RCC 7860 (cell line): ENCODE measurements at regions not wholly inside any gene's neighbourhood (a gene's known extent, or its start where the extent isn't known, plus 50 kb on each side); places are given as distances from the start of the nearest gene placed in this dataset.
"Not testable (repeated sequence)": the region's sequence is repeated elsewhere in the genome, so short reads cannot be mapped to it uniquely, and the experiment has no call there.

Source experiments
- DNase-seq: peaks from one replicate; pipeline ENCODE4 v3.0.0-alpha.2; 2015; ENCODE audit warnings: low spot score
- FAIRE-seq: peaks from 2 replicates; lab custom pipeline; 2012; peaks lifted over from hg19 to GRCh38; lab: Jason Lieb, UNC

DNA sequence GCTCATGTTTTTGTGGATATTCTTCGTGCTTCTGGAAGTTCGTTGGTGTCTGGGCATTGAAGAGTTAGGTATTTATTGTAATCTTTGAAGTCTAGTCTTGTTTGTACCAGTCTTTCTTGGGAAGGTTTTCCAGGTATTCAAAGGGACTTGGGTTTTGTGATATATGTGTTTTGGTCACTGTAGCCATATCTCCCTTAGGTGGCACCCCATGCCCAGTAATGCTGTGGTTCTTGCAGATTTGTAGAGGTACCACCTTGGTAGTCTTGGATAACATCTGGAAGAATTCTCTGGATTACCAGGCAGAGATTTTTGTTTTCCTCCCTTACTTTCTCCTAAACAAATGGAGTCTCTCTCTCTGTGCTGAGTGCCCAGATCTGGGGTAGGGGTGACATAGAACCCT, 184.1 kb downstream of the TEX13C start:
- FAIRE-seq, result no peak
- no peak for DNase-seq

DNA sequence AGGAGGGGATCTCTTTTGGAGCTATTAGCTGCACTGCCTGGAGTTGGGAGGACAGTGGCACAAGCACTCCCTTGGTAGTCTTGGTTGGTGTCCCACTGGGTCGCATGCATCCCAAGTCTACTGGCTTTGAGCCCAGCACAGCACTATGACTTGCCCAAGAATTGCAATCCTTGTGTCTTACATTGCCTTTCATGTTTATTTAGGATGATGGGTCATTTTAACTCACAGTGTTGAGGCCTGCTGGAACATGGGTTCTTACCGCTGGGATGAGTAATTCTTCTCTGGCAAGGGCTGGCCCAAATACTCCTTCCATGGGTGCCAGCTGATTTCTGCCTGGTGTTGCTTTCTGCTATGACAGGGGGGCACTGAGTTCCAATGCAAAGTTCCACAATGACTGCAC, 185.5 kb downstream of the TEX13C start:
- DNase-seq (no peak), FAIRE-seq (no peak)

DNA sequence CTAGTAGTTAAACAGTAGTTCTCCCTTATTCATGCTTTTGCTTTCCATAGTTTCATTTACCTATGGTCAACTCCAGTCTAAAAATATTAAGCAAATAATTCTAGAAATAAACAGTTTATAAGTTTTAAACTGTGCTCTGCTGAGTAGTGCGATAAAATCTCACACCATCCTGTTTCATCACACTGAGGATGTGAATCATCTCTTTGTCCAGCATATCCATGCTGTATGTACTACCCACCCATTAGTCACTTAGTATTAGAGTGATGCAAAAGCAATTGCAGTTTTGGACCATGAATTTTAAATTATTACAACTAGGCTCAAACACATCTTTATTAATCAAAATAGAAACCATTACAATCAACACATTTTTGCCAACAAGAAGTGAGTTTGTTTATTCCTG, 187.4 kb downstream of the TEX13C start:
- FAIRE-seq (no peak), DNase-seq (no peak)

DNA sequence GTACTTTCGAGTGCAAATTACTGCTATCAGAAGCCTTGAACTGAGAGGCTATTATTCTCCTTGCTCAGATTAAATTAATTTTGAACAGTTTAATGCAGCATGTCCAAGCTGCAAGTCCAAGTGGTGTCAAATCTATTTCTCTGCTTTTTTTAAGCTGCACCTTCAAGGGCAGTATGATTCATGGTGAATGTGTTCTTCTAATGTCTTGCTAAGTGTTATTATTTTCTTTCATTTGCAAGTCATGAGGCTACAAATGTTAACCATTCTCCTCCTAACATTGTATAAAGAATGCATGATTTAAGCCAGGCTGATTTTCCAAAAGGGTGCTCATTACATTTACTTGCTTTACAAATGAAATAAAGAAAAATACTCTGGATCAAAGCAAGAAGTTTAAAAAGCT, 200.4 kb downstream of the TEX13C start:
- no peak for DNase-seq
- no peak for FAIRE-seq

DNA sequence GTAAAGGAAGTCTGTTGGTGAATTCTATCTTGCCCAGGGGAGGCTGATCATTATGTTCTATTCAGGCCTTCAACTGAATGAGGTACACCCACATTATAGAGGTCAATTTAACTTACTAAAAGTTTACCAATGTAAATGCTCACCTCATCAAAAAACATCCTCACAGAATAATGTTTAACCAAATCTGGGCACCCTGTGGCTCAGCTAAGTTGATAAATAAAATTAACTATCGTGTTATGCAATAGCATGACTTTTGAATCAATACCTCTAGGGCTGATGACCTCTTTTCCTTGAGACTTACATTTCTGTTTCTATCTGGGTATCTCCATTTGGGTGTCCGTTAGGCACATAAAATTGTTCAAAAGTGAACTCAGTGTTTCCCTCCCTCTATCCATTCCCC, 203.1 kb downstream of the TEX13C start:
- DNase-seq (no peak), FAIRE-seq (no peak)

DNA sequence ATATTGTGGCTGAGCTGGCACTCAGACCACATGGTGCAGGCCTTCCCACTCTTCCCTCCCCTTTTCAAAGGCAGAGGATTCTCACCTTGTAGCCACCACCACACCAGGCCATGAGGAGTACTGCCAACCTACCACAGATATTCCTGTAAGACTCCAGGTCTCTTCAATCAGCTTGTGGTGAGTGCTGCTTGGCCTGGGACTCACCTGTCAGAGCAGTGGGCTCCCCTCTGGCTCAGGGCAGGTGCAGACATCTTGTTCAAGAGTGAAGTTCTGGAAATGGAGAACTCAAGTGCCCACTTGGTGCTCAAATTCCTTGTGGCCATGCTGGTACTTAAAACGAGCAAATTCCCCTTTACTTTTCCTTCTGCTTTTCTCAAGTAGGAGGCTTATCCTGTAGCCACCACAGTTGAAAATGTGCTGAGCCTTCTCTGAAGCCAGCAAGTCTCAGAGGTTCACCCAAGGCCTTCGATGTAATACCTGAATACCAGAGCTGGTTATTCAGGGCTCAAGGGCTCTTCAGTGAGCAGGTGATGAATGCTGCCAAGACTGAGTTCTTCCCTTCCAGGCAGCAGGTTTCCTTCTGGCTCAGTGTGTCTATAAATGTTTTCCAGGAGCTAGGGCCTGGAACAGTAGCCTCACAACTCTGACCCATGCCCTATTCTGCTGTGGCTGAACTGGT, 212.9 kb downstream of the TEX13C start:
- FAIRE-seq (no peak), DNase-seq (no peak)

DNA sequence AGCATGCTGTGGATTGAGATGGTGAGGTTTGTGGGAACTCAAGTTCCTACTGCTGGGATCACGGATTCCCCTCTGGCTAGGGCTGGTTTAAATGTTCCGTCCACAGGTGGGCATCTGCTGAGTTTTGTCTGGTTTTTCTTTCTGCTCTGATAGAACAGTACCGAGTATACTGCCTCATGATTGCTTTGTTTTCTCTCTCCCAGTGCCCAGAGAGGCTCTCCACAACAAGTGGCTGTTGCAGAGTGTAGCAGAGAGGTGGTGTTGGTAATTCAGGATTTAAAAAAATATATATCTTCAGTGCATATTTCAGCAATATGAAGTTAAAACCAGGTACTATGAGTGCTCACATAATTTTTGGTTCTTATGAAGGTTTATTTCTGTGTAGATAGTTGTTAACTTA, 213.7 kb downstream of the TEX13C start:
- no peak for FAIRE-seq
- DNase-seq, result no peak

DNA sequence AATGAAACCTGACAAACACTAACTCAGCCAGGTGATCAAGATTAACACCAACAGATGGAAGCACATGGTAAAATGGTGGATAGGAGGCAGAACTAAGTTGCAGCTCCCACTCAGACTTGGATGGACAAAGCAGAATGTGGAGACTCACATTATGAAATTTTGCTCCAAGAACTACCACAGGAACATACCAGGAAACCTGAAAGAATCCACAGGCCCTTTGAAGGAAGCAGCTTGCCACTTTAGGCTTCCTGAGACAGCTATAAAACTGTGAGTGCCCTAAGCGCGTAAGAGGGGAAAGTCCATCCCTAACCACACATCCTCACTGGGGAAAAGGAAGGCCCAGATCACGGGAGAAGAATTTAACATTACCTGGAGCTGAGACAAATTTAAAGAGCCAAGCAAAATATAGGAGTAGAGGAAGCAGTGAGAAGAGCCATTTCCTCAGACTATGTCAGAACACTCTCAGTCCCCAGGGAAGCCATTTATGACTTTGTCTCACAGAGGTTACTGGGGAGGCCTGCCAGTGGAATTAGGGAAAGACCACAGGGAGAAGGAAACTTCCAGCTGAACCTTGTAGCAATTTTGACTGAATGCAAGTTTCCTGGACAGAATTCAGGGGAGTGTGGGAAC, 224.5 kb downstream of the TEX13C start:
- FAIRE-seq (no peak), DNase-seq (no peak)

DNA sequence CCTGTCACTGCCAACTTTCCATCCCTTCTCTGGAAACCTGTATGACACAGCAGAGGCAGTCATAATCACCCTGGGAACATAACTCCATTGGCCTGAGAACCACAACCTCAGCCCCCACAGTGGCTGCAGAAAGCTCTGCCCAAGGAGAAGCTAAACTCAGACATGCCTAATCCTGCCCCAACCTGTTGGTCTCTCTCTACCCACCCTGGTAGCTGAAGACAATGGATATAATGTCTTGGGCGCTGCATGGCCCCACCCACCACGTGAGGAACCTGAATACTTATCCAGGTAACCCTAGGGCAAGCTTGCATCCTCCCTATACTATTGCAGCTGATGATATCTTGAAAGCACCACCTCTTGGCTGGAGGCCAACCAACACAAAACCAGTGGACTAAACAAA, 225.2 kb downstream of the TEX13C start:
- DNase-seq, result no peak
- FAIRE-seq, result no peak

DNA sequence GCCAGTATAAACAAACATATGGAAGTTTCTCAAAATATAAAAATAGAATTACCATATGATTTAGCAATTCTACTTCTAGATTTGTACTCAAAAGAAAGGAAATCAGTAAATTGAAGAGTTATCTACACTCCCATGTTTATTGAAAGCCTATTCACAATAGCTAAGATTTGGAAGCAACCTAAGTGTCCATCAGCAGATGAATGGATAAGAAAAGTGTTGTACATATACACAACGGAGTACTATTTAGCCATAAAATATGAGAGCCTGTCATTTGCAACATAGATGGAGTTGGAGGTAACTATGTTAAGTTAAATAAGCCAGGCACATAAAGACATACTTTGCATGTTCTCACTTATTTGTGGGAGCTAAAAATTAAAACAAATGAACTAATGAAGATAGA, 257.8 kb downstream of the TEX13C start:
- no peak for FAIRE-seq
- no peak for DNase-seq

DNA sequence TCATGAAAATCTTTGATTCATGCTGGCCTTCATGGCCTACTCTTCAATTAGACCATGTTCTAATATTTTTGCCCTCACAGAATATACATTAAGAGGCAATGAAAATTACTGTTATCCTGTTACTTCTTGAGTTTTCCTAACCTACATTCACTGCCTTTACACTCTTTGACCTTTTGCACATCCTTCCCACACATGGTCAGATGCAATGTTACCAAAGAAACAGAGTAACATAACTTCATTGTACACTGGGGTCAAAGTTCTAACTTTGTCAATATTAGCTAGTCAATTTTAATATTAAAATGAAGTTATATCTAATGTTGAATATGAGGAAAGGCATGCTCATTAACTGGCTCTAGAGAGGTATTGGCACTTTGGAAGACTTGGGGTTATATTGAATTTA, 284.8 kb downstream of the TEX13C start:
- DNase-seq, result no peak
- FAIRE-seq, result no peak

DNA sequence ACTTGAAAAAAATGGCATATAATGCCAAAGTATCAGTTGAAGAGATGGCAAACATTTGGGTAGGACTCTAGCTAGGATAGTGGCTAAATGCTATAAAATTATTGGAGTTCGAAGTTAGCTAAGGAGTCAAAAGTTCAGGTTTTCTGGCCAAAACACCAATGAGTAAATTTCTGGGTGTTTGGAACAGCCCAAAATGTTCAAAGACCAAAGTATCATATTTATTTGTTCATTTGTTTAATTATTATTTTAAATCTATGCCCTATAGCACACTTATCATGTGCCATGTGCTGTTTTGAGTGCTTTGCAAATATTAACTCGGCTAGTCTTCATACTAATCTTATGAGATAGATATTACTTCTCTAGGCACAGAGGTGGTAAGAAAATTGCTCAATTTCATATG, 285.5 kb downstream of the TEX13C start:
- FAIRE-seq, result no peak

DNA sequence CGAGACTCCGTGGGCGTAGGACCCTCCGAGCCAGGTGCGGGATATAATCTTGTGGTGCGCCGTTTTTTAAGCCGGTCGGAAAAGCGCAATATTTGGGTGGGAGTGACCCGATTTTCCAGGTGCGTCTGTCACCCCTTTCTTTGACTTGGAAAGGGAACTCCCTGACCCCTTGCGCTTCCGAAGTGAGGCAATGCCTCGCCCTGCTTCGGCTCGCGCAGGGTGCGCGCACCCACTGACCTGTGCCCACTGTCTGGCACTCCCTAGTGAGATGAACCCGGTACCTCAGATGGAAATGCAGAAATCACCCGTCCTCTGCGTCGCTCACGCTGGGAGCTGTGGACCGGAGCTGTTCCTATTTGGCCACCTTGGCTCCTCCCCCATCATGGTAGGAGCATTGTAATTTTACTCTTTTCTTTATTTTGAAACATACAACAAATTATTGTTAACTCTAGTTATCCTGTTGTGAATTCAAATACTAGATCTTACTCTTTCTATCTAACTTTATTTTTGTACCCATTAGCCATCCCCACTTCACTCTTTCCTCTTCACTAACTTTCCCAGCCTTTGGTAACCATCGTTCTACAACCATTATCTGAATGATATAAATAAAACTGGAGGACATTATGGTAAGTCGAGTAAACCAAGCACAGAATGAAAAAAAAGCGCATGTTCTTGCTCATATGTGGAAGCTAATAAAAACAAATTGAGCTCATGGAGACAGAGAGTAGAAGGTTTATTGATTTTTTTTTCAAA, 295.1 kb downstream of the TEX13C start:
- FAIRE-seq, DNase-seq: not testable (repeated sequence)

More for the DNA sequence above, 285.5 kb downstream of the TEX13C start:
- DNase-seq, result no peak

DNA sequence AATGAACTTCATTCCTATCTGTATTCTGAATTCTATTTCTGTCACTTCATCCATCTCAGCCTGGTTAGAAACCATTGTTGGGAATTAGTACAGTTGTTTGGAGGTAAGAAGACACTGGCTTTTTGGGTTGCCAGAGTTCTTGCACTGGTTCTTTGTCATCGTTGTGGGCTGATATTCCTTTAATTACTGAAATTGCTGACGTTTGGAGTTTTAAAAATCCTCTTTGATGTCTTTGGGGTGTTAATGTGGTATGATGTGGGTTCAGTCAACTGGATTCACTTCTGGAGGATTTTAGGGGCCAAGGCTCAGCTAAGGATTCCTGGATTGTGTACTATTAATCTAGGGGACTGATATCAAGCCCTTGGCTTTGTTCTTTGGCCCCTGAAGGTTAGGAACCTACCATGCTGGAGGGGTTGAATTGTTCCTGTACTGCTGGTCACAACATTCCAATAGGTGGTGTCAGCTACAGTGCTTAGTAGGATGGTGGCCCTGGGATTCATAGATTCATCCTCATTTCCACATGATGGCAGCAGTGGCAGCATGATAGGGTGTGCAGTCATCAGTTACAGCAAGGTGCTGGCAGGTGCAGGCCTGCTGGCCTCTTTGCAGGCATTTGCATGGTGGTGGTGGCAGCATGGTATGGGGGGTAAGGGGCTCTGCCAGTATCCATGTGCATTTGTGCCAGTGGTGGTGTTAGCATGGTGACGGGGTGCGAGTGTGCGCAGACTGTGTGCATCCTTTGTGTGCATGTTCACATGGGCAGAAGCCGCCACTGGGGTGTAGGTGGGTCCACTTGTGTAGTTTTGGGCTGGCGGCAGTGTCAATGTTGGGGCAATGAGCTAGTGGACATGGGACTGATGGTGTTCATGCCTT, 301.3 kb downstream of the TEX13C start:
- FAIRE-seq (no peak), DNase-seq (no peak)

DNA sequence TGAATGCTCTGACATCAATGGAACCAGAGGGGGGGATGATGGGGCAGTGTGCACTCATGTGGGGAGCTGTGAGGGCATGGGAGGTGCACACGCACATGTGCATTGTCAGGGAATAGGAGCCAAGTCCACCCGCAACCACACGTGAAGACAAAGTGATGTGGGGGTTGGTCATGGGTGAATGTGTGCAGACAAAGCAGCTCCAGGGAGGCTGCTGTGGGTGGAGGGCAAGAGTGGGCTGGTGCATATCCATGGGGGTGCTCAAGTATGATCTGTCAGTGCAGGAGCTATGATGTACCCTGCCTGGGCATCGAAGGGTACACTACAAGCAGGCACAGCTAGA, 301.9 kb downstream of the TEX13C start:
- no peak for FAIRE-seq
- no peak for DNase-seq

DNA sequence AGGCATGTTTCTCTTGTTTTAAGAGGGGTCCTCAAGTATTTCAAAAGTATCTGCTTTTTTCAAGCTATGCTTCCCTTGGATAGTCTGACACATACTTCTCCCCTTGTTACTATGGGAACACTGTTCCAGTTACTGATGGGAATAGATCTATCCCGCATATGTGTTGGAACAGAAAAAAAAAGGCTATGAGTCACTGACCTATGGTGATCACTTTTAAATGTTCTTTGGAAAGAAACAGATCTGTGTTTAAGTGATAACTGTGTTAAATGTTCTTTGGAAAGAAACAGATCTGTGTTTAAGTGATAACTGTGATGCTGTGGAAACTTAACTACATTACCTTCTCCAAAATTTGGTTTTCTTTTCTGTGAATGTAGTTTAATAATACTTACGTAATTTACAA, 303.2 kb downstream of the TEX13C start:
- FAIRE-seq (no peak), DNase-seq (no peak)

DNA sequence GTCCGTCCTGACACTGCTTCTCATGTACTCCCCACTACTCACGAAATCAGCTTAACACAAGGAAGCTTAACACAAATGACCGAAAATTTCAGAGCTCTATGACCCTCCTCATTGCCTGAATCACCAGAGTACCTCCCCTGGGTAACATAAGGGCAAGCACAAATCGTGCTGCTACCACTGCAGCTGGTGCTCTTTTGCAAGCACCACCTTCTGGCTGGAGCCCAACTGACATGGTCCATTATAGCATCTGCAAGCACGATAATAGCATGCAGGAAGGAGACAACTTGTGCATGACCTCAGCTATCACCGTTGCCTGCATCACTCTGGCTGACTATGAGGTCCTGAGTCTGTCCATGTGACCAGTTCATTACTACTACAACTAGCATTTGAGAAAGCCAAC, 308.0 kb downstream of the TEX13C start:
- FAIRE-seq (no peak), DNase-seq (no peak)

DNA sequence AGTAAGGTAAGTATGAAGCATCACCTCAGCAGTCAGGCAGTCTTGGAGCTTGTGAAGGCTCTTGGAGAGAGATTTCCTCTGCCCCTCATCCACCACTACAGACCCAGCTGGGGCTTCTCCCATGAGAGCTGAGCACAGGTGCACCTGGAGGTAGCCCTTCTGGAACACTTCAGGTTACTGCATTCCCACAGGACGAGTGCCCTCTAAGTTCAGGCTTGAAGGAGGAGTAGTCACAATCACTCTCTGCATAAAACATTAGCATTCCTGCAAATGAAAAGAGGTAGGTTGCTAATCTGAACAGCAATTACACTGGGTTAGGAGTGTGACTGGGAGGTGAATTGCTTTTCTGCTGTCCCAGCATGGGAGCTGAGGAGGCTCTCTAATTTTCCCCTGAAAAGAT, 308.8 kb downstream of the TEX13C start:
- no peak for DNase-seq
- no peak for FAIRE-seq

DNA sequence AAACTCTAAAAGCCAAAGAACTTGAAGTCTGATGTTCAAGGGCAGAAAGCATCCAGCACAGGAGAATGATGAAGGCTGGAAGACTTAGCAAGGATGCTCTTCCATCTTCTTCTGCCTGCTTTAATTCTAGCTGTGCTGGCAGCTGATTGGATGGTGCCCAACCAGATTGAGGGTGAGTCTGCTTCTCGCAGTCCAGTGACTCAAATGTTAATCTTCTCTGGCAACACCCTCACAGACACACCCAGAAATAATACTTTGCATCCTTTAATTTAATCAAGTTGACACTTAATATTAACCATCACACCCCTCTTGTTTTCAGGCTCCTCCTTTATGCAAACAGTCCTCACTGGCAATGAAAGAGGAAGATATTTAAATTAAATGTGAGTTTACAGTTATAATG, 321.7 kb downstream of the TEX13C start:
- FAIRE-seq (no peak), DNase-seq (no peak)

DNA sequence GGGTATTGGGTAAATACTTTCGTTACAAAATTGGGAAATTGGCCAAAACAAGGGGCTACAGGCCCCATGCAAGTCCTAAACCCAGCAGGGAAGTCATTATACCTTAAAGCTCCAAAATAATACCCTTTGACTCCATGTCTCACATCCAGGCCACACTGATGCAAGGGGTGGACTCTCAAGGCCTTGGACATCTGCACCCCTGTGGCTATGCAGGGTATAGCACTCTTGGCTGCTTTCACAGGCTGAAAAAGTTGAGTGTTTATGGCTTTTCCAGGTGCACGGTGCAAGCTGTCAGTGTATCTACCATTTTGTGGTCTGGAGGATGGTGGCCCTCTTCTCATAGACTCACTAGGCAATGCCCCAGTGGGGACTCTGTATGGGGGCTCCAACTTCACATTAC, 326.5 kb downstream of the TEX13C start:
- DNase-seq (no peak), FAIRE-seq (no peak)

DNA sequence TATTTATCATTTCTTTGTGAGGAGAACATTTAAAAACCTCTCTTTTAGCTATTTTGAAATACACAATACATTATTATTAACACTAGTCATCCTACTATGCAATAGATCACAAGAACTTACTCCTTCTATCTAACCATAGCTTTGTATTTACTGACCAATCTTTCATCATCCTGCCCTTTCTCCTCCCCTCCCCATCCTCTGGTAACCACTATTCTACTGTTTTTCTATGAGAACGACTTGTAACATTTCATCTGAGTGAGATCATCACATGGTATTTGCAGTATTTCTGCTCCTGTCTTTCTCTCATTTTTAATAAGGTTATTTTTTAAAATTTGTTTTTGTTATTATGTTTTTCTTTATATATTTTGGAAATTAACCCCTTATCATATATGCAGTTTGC, 331.8 kb downstream of the TEX13C start:
- no peak for FAIRE-seq
- no peak for DNase-seq
